ENCODE measurements at regions not wholly inside any gene's neighbourhood (a gene's known extent, or its start where the extent isn't known, plus 50 kb on each side); places are given as distances from the start of the nearest gene placed in this dataset.

- Histone ChIP-seq H3K23ac (ENCODE audit: low read depth, low read length) (no peak overlapping the region), H3K27me3 (ENCODE audit: control insufficient read depth, insufficient read depth, low read length) (no peaks in the 10 kb centered on the region), H2AK5ac (ENCODE audit: low read depth, low read length) (no peak overlapping the region), H3K18ac (ENCODE audit: low read depth, low read length) (no peak overlapping the region), H4K91ac (ENCODE audit: insufficient read depth, low read depth, low read length) (no peak overlapping the region), H2AK9ac (replicated peaks; ENCODE audit: low read depth, low read length, poor library complexity) (no peak overlapping the region), H2BK15ac (ENCODE audit: low read depth, low read length) (no peak overlapping the region), H3K79me1 (ENCODE audit: low read depth in 1 of 2, low read length in 2 of 2) (no peaks in the 10 kb centered on the region), H3K4me2 (ENCODE audit: low read depth, low read length) (no peak overlapping the region), H2AFZ (replicated peaks; ENCODE audit: low read length, poor library complexity) (peak overlapping the region; percentile 24), H4K5ac (ENCODE audit: low read depth, low read length) (no peak overlapping the region), H3K9me1 (ENCODE audit: insufficient read depth, low read length) (no peaks in the 10 kb centered on the region), H2BK20ac (ENCODE audit: low read depth, low read length) (no peak overlapping the region), H3K4me1 (ENCODE audit: control insufficient read depth, insufficient read depth, low read length) (peaks cover 2% of the 10 kb centered on the region; the same call in 1 of the 2 replicates), H4K8ac (ENCODE audit: low read depth in 2 of 2, low read length in 2 of 2) (no peak overlapping the region), H3K4me3 (ENCODE audit: insufficient read depth, low read depth, low read length) (no peak overlapping the region), H3K4ac (ENCODE audit: low read depth, low read length) (no peak overlapping the region), H3K14ac (replicated peaks; ENCODE audit: low read depth, low read length) (no peak overlapping the region), H2BK5ac (ENCODE audit: low read depth, low read length, poor library complexity, severe bottlenecking) (no peak overlapping the region), H3K9ac (ENCODE audit: low read depth, low read length) (no peak overlapping the region), H3K36me3 (ENCODE audit: control insufficient read depth, insufficient read depth, low read length) (no peaks in the 10 kb centered on the region), H3K9me3 (ENCODE audit: control insufficient read depth, insufficient read depth, low read length) (no peaks in the 10 kb centered on the region), H3K56ac (ENCODE audit: extremely low read depth, insufficient read depth, low read length) (no peak overlapping the region), H2BK120ac (ENCODE audit: low read depth, low read length) (no peak overlapping the region), H4K20me1 (ENCODE audit: insufficient read depth, low read length) (no peaks in the 10 kb centered on the region), H3K27ac (ENCODE audit: insufficient read depth, low read length) (no peak overlapping the region)
- ATAC-seq (ENCODE audit: low read depth) (no peak; the same call in 1 of the 2 replicates), DNase-seq (peak; percentile 58)
- WGBS, 2 experiments (ENCODE audit: extremely low coverage in 2 of 2, insufficient read length in 1 of 2) = no CpG with 5 or more reads among the region's 4 CpGs
- no TSS peak for BruUV-seq (replicated peaks)
- ChIA-PET CTCF (interaction anchor here (1.3 kb wide), 1 partner anchor 26 kb away, joined by 3 read pairs; no protein-coding TSS in a partner anchor), POLR2A (ENCODE audit: unreplicated experiment) (no interaction called here)
- intact Hi-C loops (cut with micrococcal nuclease) (no loop called here), in situ Hi-C loops (cut with MboI; ENCODE audit: low sequenced_read_pairs) (no loop called here), dilution Hi-C loops (cut with HindIII; ENCODE audit: low sequenced_read_pairs, unreplicated experiment) (no loop called here)
- TF ChIP-seq RCOR1 (IDR thresholded peaks at IDR 0.05; ENCODE audit: insufficient replicate concordance, low read length) = no peak
- no peak for TF ChIP-seq BHLHE40 (IDR thresholded peaks at IDR 0.05; ENCODE audit: low read depth, low read length)
- no peak for TF ChIP-seq FOS (IDR thresholded peaks at IDR 0.05; ENCODE audit: low read depth, low read length)
- TF ChIP-seq, protein P1, sequence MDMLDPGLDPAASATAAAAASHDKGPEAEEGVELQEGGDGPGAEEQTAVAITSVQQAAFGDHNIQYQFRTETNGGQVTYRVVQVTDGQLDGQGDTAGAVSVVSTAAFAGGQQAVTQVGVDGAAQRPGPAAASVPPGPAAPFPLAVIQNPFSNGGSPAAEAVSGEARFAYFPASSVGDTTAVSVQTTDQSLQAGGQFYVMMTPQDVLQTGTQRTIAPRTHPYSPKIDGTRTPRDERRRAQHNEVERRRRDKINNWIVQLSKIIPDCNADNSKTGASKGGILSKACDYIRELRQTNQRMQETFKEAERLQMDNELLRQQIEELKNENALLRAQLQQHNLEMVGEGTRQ (IDR thresholded peaks at IDR 0.05; ENCODE audit: low read depth, low read length) = peak; percentile 46; the same call in 1 of the 2 replicates
- no peak for TF ChIP-seq CHD1 (IDR thresholded peaks at IDR 0.05; ENCODE audit: low read depth, low read length)
- no peak for TF ChIP-seq RFX5 (IDR thresholded peaks at IDR 0.05; ENCODE audit: low read depth, low read length)
Measured at GRCh38 chr1:115210302-115210711, 121.0 kb upstream of the TSPAN2 start.
